H1 (cell line): ENCODE measurements at regions not wholly inside any gene's neighbourhood (a gene's known extent, or its start where the extent isn't known, plus 50 kb on each side); places are given as distances from the start of the nearest gene placed in this dataset.

ENCODE experiments used
- ASH2L ChIP-seq: fragments of 200-600, 300-600 bp; sonication (generic); IDR thresholded peaks from one replicate; pipeline ENCODE4 v1.7.1; 2017; ENCODE audit warnings: low read length
- ATF2 ChIP-seq: IDR thresholded peaks from 2 replicates; pipeline ENCODE4 v1.6.1; 2012; ENCODE audit warnings: low read length, inconsistent platforms
- ATF3 ChIP-seq: IDR thresholded peaks from 2 replicates; pipeline ENCODE4 v1.6.1; 2011; ENCODE audit warnings: low read depth, mild to moderate bottlenecking, low read length; ENCODE audit not compliant: insufficient read depth
- BCL11A ChIP-seq, 2 experiments: IDR thresholded peaks; one replicate each; pipeline ENCODE4 v1.6.1; 2011; ENCODE audit warnings: low read depth in 2 of 2, low read length in 2 of 2, mild to moderate bottlenecking in 2 of 2
- CBX8 ChIP-seq: fragments of 300-800, 300-1000 bp; sonication (generic); IDR thresholded peaks from 2 replicates; pipeline ENCODE4 v1.7.1; 2016; ENCODE audit warnings: low read depth, low read length, borderline replicate concordance
- CEBPB ChIP-seq: IDR thresholded peaks from 2 replicates; pipeline ENCODE4 v1.6.1; 2012; ENCODE audit warnings: low read depth, low read length
- CHD2 ChIP-seq: IDR thresholded peaks from 2 replicates; pipeline ENCODE4 v1.6.1; 2012; ENCODE audit warnings: low read length, improper control_type of control experiment
- CTBP2 ChIP-seq: IDR thresholded peaks from 2 replicates; pipeline ENCODE4 v1.7.0; 2011; ENCODE audit warnings: borderline replicate concordance, mild to moderate bottlenecking, moderate library complexity, mixed read lengths, low read length; ENCODE audit not compliant: insufficient read depth, insufficient read length
- CTCF ChIP-seq, 3 experiments: IDR thresholded peaks; 1 replicate in 2 of 3; 2 replicates in 1 of 3; pipeline versions ENCODE4 v1.5.1 to v1.6.1; 2011; ENCODE audit warnings: low read length in 3 of 3, mild to moderate bottlenecking in 3 of 3, inconsistent platforms in 2 of 3, low read depth in 1 of 3, moderate library complexity in 1 of 3; ENCODE audit not compliant: insufficient read depth in 1 of 3; ENCODE audit errors: control extremely low read depth in 1 of 3
- GABPA ChIP-seq: IDR thresholded peaks from 2 replicates; pipeline ENCODE4 v1.6.1; 2011; ENCODE audit warnings: mild to moderate bottlenecking, low read length, moderate library complexity, borderline replicate concordance; ENCODE audit not compliant: insufficient read depth
- GTF2F1 ChIP-seq: IDR thresholded peaks from 2 replicates; pipeline ENCODE4 v1.6.1; 2012; ENCODE audit warnings: low read depth, low read length, improper control_type of control experiment, borderline replicate concordance
- HDAC2 ChIP-seq, 2 experiments: fragments of 300-600 bp in 1 of 2; sonication (generic) in 1 of 2; IDR thresholded peaks; 2 replicates each; pipeline ENCODE4 v1.6.1; 2011 to 2012; ENCODE audit warnings: low read depth in 2 of 2, low read length in 2 of 2, mild to moderate bottlenecking in 2 of 2, moderate library complexity in 2 of 2, borderline replicate concordance in 1 of 2, inconsistent platforms in 1 of 2
- MAFK ChIP-seq: IDR thresholded peaks from 2 replicates; pipeline ENCODE4 v1.6.1; 2012; ENCODE audit warnings: low read depth, mild to moderate bottlenecking, improper control_type of control experiment, low read length
- RBBP5 ChIP-seq: IDR thresholded peaks from 2 replicates; pipeline ENCODE4 v1.7.1; 2012; ENCODE audit warnings: low read depth, mild to moderate bottlenecking, inconsistent platforms, low read length, moderate library complexity, borderline replicate concordance
- SIN3A ChIP-seq, 2 experiments: IDR thresholded peaks in 1 of 2; conservative IDR thresholded peaks in 1 of 2; 2 replicates each; pipeline ENCODE4 v1.6.1; 2011 to 2012; ENCODE audit warnings: low read length in 2 of 2, improper control_type of control experiment in 1 of 2, low read depth in 1 of 2, mild to moderate bottlenecking in 1 of 2
- SP2 ChIP-seq: IDR thresholded peaks from 2 replicates; pipeline ENCODE4 v1.6.1; 2012; ENCODE audit warnings: mild to moderate bottlenecking, low read length, inconsistent platforms
- SUZ12 ChIP-seq: fragments of 200-600 bp; sonication (generic); IDR thresholded peaks from 2 replicates; pipeline ENCODE4 v1.6.1; 2012; ENCODE audit warnings: mild to moderate bottlenecking, inconsistent platforms, low read length, moderate library complexity, mixed read lengths
- USF2 ChIP-seq: IDR thresholded peaks from 2 replicates; pipeline ENCODE4 v1.6.1; 2011; ENCODE audit warnings: low read length, improper control_type of control experiment

GRCh38 chr5:114001076-114001475, 360.8 kb upstream of the KCNN2 start (continued):
- no peak for TF ChIP-seq ATF2
- no peak for TF ChIP-seq RBBP5
- TF ChIP-seq CTCF (IDR thresholded peaks at IDR 0.05; ENCODE audit: control extremely low read depth in 1 of 3, insufficient read depth in 1 of 3, low read depth in 1 of 3, low read length in 3 of 3) = no peak
- no peak for TF ChIP-seq SUZ12
- TF ChIP-seq CEBPB = no peak
- no peak for TF ChIP-seq CHD2
- no peak for TF ChIP-seq ATF3
- no peak for TF ChIP-seq GABPA
- TF ChIP-seq HDAC2 (IDR thresholded peaks at IDR 0.05; ENCODE audit: borderline replicate concordance in 1 of 2, low read depth in 2 of 2, low read length in 2 of 2) = no peak
- no peak for TF ChIP-seq SIN3A (conservative IDR thresholded peaks at IDR 0.05 in 1 of 2, IDR thresholded peaks at IDR 0.05 in 1 of 2; ENCODE audit: low read depth in 1 of 2, low read length in 2 of 2)
- TF ChIP-seq CTBP2 = no peak
- no peak for TF ChIP-seq GTF2F1
- TF ChIP-seq SP2 = no peak
- no peak for TF ChIP-seq ASH2L
- TF ChIP-seq MAFK = no peak
- no peak for TF ChIP-seq CBX8
- TF ChIP-seq BCL11A (IDR thresholded peaks at IDR 0.05; ENCODE audit: low read depth in 2 of 2, low read length in 2 of 2) = no peak
- TF ChIP-seq USF2 = no peak
